A549 (cell line): ENCODE measurements at regions not wholly inside any gene's neighbourhood (a gene's known extent, or its start where the extent isn't known, plus 50 kb on each side); places are given as distances from the start of the nearest gene placed in this dataset.

Experiments
- ATAC-seq, 2 experiments: fragments of 200-7000 bp in 1 of 2; fragments of >200 bp in 1 of 2; cut with Nextera tagmentation in 1 of 2; cut with Tn5 transposase in 1 of 2; 3 replicates each; pipeline versions ENCODE4 v1.8.0 to v1.9.1; 2018 to 2020; ENCODE audit warnings: mild to moderate bottlenecking in 1 of 2, moderate library complexity in 1 of 2
- CTCF ChIA-PET: fragments of 300-600 bp; sonication (Branson Sonifier 250); formaldehyde crosslinking; extraction: SDS; loops from one replicate; lab custom pipeline; 2021; ENCODE audit warnings: antibody characterized with exemption, inconsistent platforms; lab: Yijun Ruan, JAX
- POLR2A ChIA-PET: fragments of 350-600 bp; formaldehyde crosslinking; extraction: SDS; loops from one replicate; lab custom pipeline; 2021; ENCODE audit warnings: antibody characterized with exemption, inconsistent platforms; lab: Yijun Ruan, JAX
- DNase-seq, 2 experiments: peaks; one replicate each; pipeline versions ENCODE4 v3.0.0 to v3.0.0-alpha.2; 2011 to 2016; ENCODE audit warnings: low read depth in 1 of 2, low spot score in 1 of 2
- FAIRE-seq: peaks from 2 replicates; lab custom pipeline; 2011; peaks lifted over from hg19 to GRCh38; lab: Jason Lieb, UNC
- H3K27ac ChIP-seq, 2 experiments: fragments of >200 bp; sonication (Bioruptor Twin); formaldehyde crosslinking; 3 replicates each; pipeline ENCODE4 v1.5.1; 2016 to 2017
- H3K4me1 ChIP-seq: fragments of >200 bp; sonication (Bioruptor Twin); formaldehyde crosslinking; 3 replicates; pipeline ENCODE4 v1.6.1; 2016
- H3K4me2 ChIP-seq: fragments of >200 bp; sonication (Bioruptor Twin); formaldehyde crosslinking; 3 replicates; pipeline ENCODE4 v1.6.1; 2016
- H3K4me3 ChIP-seq: fragments of >200 bp; sonication (Bioruptor Twin); formaldehyde crosslinking; 3 replicates; pipeline ENCODE4 v1.5.1; 2016
- H3K9me3 ChIP-seq: fragments of >200 bp; sonication (Bioruptor Twin); formaldehyde crosslinking; 3 replicates; pipeline ENCODE4 v1.6.1; 2016
- CBX2 ChIP-seq: fragments of 200-600 bp; sonication (generic); IDR thresholded peaks from 2 replicates; pipeline ENCODE4 v1.6.1; 2016; ENCODE audit warnings: low read depth, mild to moderate bottlenecking, borderline replicate concordance
- CHD2 ChIP-seq: fragments of 150-350 bp; IDR thresholded peaks from 2 replicates; pipeline ENCODE4 v1.6.1; 2014; ENCODE audit warnings: low read length; ENCODE audit not compliant: partially characterized antibody
- CTCF ChIP-seq: fragments of >200 bp; sonication (Bioruptor Twin); formaldehyde crosslinking; IDR thresholded peaks from 3 replicates; pipeline ENCODE4 v1.5.1; 2016
- ELK1 ChIP-seq: fragments of 150-350 bp; IDR thresholded peaks from 2 replicates; pipeline ENCODE4 v1.6.1; 2014; ENCODE audit warnings: low read depth, mild to moderate bottlenecking, low read length
- EP300 ChIP-seq, 2 experiments: fragments of >200 bp; sonication (Bioruptor Twin); formaldehyde crosslinking; IDR thresholded peaks; 2 replicates in 1 of 2; 3 replicates in 1 of 2; pipeline ENCODE4 v1.6.1; 2016 to 2017
- HES2 ChIP-seq: fragments of >200 bp; sonication (Bioruptor Twin); formaldehyde crosslinking; IDR thresholded peaks from 2 replicates; pipeline ENCODE4 v1.6.1; 2016
- HOXB13 ChIP-seq: fragments of 250-450 bp; sonication (Bioruptor Pico); IDR thresholded peaks from 2 replicates; pipeline ENCODE4 v1.5.0; 2020; ENCODE audit warnings: low read depth, mild to moderate bottlenecking, moderate library complexity
- JUNB ChIP-seq: fragments of >200 bp; sonication (Bioruptor Twin); formaldehyde crosslinking; IDR thresholded peaks from 2 replicates; pipeline ENCODE4 v1.6.1; 2016
- KDM5A ChIP-seq: fragments of 200-600 bp; sonication (generic); IDR thresholded peaks from 2 replicates; pipeline ENCODE4 v1.6.1; 2016; ENCODE audit warnings: antibody characterized with exemption, mild to moderate bottlenecking
- NPAS2 ChIP-seq: fragments of 250-450 bp; sonication (Bioruptor Pico); IDR thresholded peaks from 2 replicates; pipeline ENCODE4 v1.8.0; 2022; ENCODE audit warnings: mild to moderate bottlenecking, moderate library complexity, borderline replicate concordance
- ZSCAN20 ChIP-seq: fragments of 250-450 bp; sonication (Bioruptor Pico); IDR thresholded peaks from 2 replicates; pipeline ENCODE4 v1.8.0; 2022; ENCODE audit warnings: mild to moderate bottlenecking, moderate library complexity
- WGBS: methylation state at CpG from one replicate; pipeline ENCODE4 v1.1.6; 2017; ENCODE audit errors: missing lambda C conversion rate; 5-methylcytosine and 5-hydroxymethylcytosine counted together

GRCh38 chr2:137824501-137824900 lies 139.8 kb upstream of the HNMT start:
- ChIA-PET CTCF (interaction anchor here (3.1 kb wide), 1 partner anchor 14 kb away, joined by 11 read pairs; no protein-coding TSS in a partner anchor), POLR2A (no interaction called here)
- WGBS = 0% methylated on average over 1 of the region's 1 CpG
- no peak for ATAC-seq
- TF ChIP-seq JUNB = no peak
- no peak for FAIRE-seq
- no peak for DNase-seq
- Histone ChIP-seq H3K9me3 (no peaks in the 10 kb centered on the region), H3K27ac (no peak overlapping the region), H3K4me2 (no peak overlapping the region), H3K4me1 (no peaks in the 10 kb centered on the region), H3K4me3 (no peak overlapping the region)

GRCh38 chr2:137826373-137827372 lies 137.6 kb upstream of the HNMT start:
- Histone ChIP-seq H3K4me3 (no peak overlapping the region), H3K4me1 (no peaks in the 10 kb centered on the region), H3K9me3 (no peaks in the 10 kb centered on the region), H3K27ac (no peak overlapping the region), H3K4me2 (no peak overlapping the region)
- no peak for TF ChIP-seq CBX2
- 25% methylated on average over 5 of the region's 5 CpGs for WGBS
- ChIA-PET POLR2A (no interaction called here), CTCF (interaction anchor here (0.7 to 3.5 kb wide), 2 partner anchors 12 to 32 kb away, joined by 3 to 18 read pairs; no protein-coding TSS in a partner anchor)
- ATAC-seq (no peak), FAIRE-seq (no peak), DNase-seq (no peak)

GRCh38 chr2:137828624-137829023 lies 135.6 kb upstream of the HNMT start:
- Histone ChIP-seq H3K4me2 (no peak overlapping the region), H3K27ac (no peak overlapping the region), H3K4me3 (no peak overlapping the region), H3K4me1 (no peaks in the 10 kb centered on the region), H3K9me3 (no peaks in the 10 kb centered on the region)
- FAIRE-seq (no peak), DNase-seq (no peak), ATAC-seq (no peak)
- CTCF ChIA-PET = interaction anchor here (3.5 kb wide), 1 partner anchor 10 kb away, joined by 18 read pairs; no protein-coding TSS in a partner anchor
- WGBS = 8% methylated on average over 3 of the region's 3 CpGs
- TF ChIP-seq NPAS2 (CRISPR knock-in tag) (no peak), CTCF (no peak), ZSCAN20 (no peak), CHD2 (no peak), KDM5A (no peak)
- POLR2A ChIA-PET = no interaction called here

- CTCF ChIA-PET = no interaction called here
- 2% methylated on average over 2 of the region's 2 CpGs for WGBS
These were observed 135.0 kb upstream of the HNMT start for GRCh38 chr2:137829251-137829650.

More at GRCh38 chr2:137829251-137829650, 135.0 kb upstream of the HNMT start:
- Histone ChIP-seq H3K4me2 (no peak overlapping the region), H3K27ac (no peak overlapping the region), H3K4me1 (no peaks in the 10 kb centered on the region), H3K4me3 (no peak overlapping the region), H3K9me3 (no peaks in the 10 kb centered on the region)
- TF ChIP-seq EP300 (IDR thresholded peaks at IDR 0.05) (no peak), HOXB13 (no peak), HES2 (no peak), ELK1 (no peak)
- POLR2A ChIA-PET = no interaction called here
- ATAC-seq (no peak), DNase-seq (no peak), FAIRE-seq (no peak)
